Activated CD4-positive, alpha-beta T cell treated with anti-CD3 and anti-CD28 coated beads, Interleukin-2, amount 50 U/mL, for 4 hours (primary cell): ENCODE measurements at regions not wholly inside any gene's neighbourhood (a gene's known extent, or its start where the extent isn't known, plus 50 kb on each side); places are given as distances from the start of the nearest gene placed in this dataset.
"Not testable (repeated sequence)": the region's sequence is repeated elsewhere in the genome, so short reads cannot be mapped to it uniquely, and the experiment has no call there.

Experiments
- DNase-seq, 2 experiments: peaks; one replicate each; pipeline ENCODE4 v3.0.0-alpha.2; 2020

DNA sequence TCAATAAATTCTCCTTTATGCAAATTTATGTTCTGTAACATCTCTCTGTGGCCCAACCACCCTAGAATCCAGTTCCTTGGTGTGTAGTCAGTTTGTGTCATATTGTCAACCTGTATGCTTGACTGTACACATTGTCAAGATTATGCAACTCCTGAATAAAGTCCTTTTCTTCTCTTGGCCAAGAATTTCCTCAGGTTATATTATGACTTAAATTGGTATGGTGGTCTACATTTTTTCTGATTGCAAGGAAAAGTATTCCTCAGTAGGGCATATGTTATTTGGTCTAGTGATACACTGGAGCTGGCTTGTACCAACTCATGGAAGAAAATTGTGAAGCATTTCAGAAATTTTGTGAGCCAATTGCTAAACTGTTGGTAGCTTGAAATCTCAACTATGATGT lies 482.8 kb upstream of the CHORDC1 start:
- DNase-seq = no peak

DNA sequence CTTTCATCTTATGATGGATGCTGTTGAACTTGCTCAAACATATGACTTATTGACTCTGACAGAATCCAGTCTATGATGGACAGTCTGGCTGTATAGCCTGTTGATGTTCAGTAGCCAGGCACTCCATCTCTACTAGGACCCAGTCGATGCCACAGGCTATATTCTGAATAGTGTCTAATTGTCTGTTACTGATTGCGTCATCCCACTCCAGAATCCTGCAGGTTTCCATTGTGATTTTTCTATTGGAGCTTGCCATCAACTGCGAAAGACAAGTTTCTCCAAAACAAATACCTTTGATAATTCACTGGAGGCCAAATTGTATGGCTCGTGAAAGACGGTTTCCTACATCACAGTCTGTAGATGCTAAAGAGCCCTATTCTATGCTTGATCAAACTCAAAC lies 481.7 kb upstream of the CHORDC1 start:
- no peak for DNase-seq

DNA sequence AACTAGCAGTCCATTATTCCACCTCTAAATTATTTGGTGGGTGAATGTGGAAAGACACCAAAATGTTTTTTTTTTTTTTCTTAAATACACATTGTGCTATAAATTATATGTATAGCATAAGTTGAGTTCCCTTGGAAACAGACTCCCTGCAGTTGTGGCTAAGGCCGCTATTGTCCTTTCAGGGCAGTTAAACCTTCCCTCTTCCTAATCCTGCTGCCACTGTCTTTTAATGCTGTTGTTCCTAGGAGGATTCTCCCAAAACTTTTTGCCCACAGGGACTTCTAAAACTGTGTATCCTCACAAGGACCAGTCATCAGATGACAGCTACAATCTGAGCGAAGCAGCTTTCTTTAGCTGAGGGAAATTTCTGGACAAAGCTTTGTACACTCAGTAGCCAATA lies 478.9 kb upstream of the CHORDC1 start:
- DNase-seq = no peak

DNA sequence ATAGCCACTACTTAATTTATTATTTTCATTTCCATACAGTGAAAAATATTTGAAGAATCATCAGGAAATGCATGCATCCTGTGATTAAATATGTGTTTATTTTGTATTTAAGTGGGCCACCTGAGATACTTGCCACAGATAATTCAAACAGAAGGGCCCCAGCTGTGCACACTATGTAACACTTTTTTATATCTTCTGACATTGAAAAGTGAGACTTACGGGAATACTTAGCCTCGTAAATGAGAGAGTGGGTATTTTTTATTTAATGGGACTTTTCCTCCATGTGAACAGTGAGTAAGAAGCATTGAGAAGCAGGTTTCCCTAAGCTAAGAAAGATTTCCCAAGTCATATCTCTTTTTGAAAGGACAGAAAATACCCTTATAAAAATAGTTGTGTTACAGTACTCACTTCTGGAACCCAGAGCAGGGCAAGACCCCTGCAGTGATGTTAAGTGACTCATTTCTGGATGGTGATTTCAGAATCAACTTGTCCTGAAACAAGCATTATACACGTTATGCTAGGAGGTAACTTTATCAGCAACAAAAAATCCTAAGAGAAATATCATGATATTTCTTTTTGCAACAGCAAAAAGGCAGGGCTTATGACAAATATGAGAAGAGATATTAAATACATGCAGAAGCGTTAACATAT lies 478.1 kb upstream of the CHORDC1 start:
- DNase-seq = no peak

DNA sequence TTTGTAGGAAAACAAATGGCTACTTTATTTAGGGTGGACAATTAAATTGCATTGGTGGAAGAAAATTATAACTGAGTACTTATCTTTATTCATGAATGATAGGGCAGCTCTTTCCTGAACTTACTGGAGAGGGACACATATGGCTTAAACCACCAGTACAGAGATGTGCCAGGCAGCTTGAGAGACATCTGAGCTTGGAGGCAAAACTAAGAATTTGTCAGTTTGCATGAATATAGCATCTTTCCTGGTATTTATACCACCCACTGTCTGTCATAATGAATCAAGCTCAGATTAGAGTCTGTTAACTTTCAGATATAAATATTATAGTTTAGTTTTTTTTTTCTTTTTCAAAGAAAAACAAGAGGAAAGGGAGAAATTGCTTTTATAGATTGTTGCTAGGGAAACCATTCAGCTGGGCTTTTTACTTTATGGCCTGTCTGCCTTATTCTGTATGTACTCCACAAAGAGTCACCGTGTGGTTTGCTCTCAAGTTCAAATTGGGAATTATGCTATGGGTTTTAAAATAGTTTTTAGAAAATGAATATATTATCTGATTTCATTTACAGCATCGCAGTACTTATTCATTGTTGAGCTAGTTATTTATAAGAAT lies 477.0 kb upstream of the CHORDC1 start:
- DNase-seq = no peak

DNA sequence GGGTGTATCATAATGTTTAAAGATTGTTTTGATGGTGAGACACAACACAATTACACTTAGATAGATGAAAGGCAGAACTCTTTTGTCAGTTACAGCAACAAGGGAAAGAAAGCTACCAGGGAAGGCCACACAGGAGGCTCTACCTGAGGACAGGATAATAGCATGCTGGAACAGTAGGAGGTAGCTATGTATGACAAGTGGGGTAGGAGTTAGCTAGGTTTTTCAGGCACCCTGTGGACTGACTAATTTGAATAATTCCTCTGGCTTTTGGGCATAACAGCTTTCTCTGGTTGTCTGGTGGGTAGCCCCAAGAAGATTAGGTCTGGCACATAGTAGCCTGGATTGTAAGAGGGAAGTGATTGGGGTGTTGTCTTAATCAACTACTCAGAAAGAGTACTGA lies 475.4 kb upstream of the CHORDC1 start:
- DNase-seq = no peak

DNA sequence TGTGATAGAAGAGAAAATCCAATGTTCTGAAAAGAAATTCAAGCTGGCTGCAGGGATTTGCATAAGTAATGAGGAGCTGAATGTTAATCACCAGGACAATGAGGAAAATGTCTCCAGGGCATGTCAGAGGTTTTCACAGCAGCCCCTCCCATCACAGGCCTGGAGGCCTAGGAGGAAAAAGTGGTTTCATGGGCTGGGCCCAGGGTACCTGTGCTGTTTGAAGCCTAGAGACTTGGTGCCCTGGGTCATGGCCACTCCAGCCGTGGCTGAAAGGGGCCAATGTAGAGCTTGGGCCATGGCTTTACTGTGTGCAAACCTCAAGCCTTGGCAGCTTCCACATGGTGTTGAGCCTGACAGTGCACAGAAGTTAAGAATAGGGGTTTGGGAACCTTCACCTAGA lies 452.6 kb upstream of the CHORDC1 start:
- DNase-seq = not testable (repeated sequence)

DNA sequence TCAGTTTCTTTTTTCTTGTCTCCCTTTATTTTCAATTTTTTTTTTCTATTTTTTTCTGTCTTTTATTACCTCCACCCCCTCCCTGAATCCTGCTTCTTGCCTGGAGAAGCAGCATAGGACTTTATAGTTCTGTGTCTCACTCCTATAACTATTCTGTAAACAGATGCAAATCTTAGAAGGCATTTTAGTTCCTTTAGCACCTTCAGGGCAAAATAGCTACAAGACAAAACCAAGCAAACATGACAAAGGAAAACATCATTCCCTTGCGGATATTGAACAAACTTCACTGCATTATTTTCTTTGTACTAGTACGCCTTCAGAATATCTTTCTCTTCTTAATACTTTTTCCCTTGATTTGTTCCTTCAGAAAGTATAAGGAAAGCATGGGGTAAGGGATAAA lies 446.2 kb upstream of the CHORDC1 start:
- no peak for DNase-seq

DNA sequence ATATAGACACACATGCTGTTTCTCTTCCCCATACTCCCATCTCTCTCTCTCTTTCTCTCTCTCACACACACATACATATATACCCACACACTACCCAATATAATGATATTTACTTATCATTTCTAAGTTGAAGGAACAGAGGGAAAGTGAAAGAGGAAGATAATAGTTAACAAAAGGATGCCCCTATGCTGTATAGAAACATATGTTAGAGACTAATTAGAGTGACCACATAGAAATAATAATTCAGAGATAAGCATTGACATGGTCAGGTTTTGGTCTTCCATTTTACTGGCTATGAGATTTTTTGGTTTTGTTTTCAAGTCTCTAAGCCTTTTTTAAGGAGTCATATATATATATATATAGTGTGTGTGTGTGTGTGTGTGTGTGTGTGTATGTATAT lies 445.7 kb upstream of the CHORDC1 start:
- no peak for DNase-seq

DNA sequence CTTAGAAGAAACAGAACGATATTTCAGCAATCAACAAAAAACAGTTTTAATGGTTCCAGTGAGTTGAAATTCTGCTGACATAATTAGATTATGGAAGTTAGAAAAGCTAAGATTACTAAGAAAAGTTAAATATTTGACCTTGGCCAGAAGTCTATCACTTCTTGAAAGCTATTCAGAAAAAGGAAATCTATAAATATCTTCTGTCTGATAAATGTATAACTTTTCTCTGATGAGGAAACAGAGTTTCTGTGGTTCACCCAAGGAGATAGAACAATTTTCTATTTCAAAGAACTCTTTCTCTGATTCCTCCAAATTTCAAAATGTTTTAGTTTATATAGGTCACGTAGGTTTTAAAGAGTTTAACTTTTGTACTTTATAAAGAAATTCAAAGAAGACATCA lies 438.4 kb upstream of the CHORDC1 start:
- DNase-seq = no peak

DNA sequence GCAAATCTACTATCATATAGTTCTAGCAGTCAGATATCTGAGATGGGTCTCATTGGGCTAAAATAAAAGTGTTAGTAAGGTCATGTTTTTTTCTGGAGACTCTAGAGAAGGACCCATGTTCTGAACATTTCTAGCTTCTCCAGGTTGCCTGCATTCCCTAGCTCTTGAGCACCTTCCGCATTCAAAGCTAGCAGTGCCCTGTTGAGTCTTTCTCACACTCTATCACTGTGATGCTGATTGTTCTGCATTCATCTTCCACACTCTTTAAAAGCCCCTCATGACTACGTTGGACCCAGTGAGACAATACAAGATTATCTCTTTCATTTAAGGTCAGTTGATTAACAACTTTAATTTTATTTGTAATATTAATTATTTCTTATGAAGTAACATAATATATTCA lies 433.3 kb upstream of the CHORDC1 start:
- no peak for DNase-seq

DNA sequence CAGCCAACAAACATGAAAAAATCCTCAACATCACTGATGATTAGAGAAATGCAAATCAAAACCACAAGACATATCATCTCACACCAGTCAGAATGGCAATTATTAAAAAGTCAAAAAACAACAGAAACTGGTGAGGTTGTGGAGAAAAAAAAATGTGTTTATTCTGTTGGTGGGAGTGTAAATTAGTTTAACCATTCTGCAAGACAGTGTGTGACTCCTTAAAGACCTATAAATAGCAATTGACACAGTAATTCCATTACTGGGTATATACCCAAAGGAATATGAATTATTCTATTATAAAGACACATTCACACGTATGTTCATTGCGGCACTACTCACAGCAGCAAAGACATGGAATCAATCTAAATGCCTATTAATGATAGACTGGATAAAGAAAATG lies 427.3 kb upstream of the CHORDC1 start:
- DNase-seq = no peak

DNA sequence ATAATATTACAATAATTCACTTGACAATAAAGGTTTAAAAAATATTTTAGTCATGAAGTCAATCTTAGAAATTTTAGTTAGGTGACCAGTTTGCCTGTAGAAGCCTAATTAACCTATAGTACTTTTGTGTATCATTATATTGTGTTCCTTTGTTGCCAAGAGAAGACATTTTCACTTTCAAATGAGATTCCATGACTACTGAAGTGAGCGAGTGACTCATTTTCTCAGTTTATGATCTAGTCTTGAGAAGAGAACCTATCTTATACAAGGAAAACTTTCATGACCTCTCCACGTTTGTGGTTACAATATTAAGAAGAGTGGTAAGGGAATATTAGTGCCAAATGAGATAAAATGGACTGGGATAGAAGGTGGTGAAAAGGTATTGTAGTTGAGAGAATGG lies 423.9 kb upstream of the CHORDC1 start:
- DNase-seq = no peak

DNA sequence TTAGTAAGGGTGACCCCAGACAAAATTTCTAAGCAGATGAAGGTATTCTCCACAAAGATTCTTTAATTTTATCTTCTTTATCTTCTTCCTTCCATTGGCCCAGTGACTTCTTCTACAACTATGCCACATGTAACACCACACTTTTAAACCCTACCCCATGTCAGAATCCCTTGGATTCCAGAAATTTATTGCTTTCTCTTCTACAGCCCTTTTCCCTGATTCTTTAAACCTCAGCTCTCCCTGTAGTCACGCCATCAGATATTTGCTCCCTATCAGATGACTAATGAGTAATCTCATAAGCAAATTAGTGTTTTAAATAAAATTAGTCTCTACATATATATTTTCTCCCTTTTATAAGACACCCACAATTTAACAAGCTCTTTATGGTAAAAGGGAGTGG lies 423.4 kb upstream of the CHORDC1 start:
- no peak for DNase-seq

DNA sequence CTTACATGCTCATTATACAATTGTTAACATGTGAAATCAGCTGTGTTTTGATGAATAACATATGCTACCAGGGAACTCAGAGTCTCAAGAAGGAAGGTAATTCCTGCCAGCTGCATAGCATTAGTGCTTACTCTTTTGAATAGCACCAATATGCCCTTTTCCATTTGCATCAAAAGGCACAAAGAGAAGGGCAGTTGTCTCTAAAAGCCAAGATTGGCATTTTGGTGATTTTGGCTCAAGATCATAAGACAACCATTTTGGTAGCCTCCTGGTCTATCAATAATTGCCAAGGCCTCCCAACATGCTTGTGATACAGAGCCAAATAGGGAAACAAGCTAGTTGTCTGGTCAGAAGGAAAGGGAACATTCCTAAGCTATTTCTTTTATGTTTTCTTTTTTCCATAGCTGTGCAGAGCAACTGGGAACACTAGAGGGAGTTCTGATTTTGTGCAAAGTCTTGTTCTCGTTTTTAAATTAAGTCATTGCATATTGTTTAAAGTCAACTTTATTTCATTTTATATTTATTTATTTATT lies 416.7 kb upstream of the CHORDC1 start:
- no peak for DNase-seq

DNA sequence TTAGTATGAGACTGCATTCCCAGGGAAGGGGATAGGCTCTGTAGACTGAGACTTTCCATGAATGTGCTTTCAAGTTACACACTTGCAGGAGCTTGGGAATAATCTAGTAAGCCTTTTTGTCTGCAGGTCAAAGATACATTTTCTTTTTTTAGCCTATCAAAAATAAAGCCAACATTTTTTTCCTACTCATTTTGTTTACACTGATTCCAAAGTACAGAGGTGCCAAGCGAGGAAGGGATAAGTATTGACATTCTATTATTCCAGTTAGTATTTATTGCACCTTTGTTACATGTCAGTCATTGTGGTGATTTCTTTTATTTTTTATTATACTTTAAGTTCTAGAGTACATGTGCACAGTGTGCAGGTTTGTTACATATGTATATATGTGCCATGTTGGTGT lies 413.0 kb upstream of the CHORDC1 start:
- no peak for DNase-seq

DNA sequence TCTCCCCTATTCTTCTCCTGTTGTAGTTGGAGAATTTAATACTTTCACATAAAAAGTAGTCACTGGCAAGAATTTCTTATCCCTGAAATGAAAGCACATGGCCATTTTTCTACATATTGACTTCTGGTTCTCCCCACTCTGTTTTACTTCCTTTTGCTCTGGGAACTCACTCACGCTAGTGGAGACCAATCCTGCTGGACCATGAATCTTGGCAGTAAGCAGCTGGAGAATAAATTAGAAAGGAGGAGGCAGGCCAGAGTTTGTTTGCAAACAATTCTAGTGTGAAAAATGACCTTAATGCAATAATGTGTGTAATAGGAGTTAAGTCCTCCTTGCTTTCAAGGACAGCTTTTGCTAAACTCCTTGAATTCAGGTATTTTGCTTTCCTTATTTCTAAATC lies 412.3 kb upstream of the CHORDC1 start:
- DNase-seq = no peak

DNA sequence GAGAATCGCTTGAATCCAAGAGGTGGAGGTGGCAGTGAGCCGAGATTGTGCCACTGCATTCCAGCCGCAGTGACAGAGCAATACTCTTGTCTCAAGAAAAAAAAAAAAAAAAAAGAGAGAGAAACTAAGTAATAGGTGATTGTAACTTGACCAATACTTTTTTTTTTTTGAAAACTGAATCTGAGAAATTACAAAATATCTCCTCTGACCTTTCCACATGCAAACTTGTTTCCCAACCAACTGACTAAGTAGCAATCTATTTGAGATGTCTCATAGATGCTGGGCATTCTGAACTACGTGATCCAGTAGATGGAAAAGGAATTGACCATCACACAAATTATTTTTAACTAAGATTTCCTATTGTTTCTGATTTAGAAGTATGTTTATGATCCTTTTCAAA lies 407.3 kb upstream of the CHORDC1 start:
- no peak for DNase-seq

DNA sequence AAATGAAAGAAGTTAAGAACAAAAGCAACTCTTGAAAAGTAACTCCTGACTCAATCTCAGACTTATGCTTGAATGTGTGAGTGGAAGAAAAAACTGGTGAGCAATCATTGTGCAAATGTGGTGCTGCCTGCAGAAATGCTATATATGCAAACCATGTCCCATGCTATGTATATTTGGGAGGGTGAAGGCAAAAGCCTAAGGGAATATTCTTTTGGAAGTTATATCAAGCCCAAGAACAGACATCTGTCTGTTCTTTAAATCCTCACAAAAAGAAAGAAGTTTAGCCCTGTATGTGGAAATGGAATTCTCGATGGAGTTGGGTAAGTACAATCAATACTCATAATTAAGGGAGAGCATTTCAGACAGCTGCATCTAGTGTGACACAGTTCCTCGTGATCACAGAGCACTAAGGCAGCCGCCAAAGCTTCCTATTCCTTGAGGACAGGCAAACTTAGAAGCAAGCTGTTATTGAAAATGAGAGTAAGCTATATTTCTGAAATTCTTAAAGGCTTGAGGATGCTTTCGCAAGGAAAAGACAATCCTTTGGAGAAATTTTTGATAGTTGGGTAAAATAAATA lies 406.5 kb upstream of the CHORDC1 start:
- no peak for DNase-seq

DNA sequence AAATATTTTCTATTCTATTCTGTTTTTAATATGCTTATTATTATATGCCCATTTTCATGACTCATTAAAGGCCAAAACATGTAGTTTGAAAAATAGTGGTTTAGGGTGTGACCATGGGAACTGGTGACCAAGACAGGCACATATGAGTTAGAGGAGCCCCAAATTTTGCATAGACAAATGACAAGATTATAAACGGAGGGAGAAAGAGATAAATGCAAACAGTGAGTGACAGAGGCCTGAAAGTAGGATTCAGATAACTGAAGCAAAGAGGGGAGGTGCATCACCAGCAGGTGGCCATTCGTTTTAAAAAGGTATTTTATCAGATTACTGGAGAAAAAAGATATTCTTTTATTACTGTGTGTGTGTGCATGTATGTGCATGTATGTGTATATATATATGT lies 391.5 kb upstream of the CHORDC1 start:
- DNase-seq = no peak

DNA sequence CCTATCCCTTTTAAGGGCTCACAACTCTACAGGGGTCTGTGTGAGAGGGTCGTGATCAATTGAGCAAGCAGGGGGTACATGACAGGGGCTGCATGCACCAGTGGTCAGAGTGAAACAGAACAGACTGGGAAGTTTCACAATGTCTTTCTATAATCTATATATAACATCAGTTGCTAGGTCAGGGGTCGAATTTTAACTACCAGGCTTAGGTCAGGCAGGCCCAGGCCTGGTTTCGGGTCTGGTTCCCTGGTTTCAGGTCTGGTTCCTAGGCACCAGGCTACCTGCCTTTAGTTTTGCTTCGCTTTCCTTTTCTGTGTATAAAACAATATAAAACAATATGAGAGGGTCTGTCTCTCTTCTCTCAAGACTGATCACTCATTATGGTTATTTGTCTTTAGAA lies 390.2 kb upstream of the CHORDC1 start:
- DNase-seq = not testable (repeated sequence)

DNA sequence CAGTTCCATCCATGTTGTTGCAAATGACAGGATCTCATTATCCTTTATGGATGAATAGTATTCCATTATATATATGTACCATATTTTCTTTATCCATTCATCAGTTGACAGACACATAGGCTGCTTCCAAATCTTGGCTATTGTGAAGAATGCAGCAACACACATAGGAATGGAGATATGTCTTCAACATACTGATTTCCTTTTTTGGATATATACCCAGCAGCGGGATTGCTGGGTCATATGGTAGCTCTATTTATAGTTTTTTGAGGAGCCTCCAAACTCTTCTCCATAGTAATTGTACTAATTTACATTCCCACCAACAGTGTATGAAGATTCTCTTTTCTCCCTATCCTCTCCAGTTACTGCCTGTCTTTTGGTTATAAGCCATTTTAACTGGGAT lies 383.9 kb upstream of the CHORDC1 start:
- DNase-seq = no peak

DNA sequence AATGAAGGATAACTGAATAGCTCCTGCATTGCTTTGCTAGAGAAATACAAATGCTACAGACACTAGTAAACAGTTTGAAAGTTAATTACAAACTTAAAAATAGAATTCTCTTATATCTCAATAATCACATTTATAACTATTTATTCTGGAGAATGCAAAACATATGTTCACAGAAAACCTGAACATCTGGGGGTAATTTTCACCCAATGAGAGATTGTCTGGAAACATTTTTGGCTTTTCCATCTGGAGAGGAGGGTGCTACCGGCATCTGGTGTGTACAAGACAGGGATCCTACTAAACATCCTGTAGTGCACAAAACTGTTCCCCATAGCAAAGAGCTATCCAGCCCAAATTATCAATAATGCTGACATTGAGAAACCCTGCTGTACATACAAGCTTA lies 378.4 kb upstream of the CHORDC1 start:
- DNase-seq = no peak

DNA sequence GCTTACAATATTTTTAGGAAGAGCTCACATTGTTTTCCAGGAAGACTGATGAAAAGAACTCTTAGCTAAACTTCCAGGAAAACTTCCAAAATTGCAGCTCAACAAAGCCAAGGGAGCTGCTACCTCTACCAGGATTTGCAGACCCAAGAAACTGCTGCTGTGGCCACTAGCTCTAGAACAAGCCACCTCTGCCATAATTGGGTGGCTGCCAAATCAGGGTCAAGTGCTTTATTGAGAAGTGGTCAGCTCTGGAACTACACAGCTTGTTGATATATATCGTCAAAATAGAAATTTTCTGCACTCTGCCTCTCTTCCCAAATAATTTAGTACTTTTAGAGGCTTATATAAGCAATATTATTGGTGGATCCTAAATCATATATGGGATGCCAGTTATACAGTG lies 371.8 kb upstream of the CHORDC1 start:
- no peak for DNase-seq

DNA sequence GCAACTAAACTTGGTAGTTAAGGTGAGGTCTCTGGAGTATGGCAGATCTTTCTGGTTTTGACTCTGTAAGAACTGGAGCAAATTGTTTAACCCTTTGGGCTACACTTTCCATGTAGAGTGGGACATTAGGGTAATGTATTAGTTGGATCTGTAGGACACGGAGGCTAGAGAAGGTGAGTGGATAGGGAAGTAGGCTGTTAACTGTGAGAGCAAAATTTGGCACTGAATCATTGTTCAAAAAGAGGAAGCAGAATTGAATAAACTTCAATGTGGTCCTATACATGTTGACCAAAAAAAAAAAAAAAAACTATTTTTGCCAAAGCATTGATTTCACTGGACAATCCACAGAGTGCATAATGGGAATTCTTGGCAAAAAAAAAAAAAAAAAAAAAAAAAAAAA lies 370.2 kb upstream of the CHORDC1 start:
- DNase-seq = no peak
